Calu3 (cell line): ENCODE measurements at regions not wholly inside any gene's neighbourhood (a gene's known extent, or its start where the extent isn't known, plus 50 kb on each side); places are given as distances from the start of the nearest gene placed in this dataset.

Experiments used
- BruUV-seq: library from RNA; stranded (reverse); fragments of 400-500 nt; replicated peaks from 2 replicates; lab custom pipeline; 2021; lab: Mats Ljungman, UMichigan
- CTCF ChIA-PET: fragments of 300-600 bp; sonication (Branson Sonifier 250); formaldehyde crosslinking; loops from one replicate; lab custom pipeline; 2022; ENCODE audit warnings: antibody characterized with exemption; lab: Charles Lee
- DNase-seq: peaks from one replicate; pipeline ENCODE4 v3.0.0; 2022
- H3K27ac Mint-ChIP-seq: one replicate; pipeline ENCODE4 v1.8.0; 2022; ENCODE audit warnings: mixed read lengths; ENCODE audit not compliant: unreplicated experiment
- H3K27me3 Mint-ChIP-seq: one replicate; pipeline ENCODE4 v1.8.0; 2022; ENCODE audit warnings: mixed read lengths; ENCODE audit not compliant: unreplicated experiment
- H3K36me3 Mint-ChIP-seq: one replicate; pipeline ENCODE4 v1.8.0; 2022; ENCODE audit warnings: mild to moderate bottlenecking, moderate library complexity, mixed read lengths; ENCODE audit not compliant: insufficient read depth, unreplicated experiment
- H3K4me1 Mint-ChIP-seq: one replicate; pipeline ENCODE4 v1.8.0; 2022; ENCODE audit warnings: mild to moderate bottlenecking, low read depth, mixed read lengths; ENCODE audit not compliant: unreplicated experiment
- H3K4me3 Mint-ChIP-seq: one replicate; pipeline ENCODE4 v1.8.0; 2022; ENCODE audit warnings: mild to moderate bottlenecking, low read depth, moderate library complexity, mixed read lengths; ENCODE audit not compliant: unreplicated experiment
- H3K9me3 Mint-ChIP-seq: one replicate; pipeline ENCODE4 v1.8.0; 2022; ENCODE audit warnings: low read depth, mixed read lengths; ENCODE audit not compliant: unreplicated experiment
- intact Hi-C: fragments of 100-400 bp; cut with micrococcal nuclease; formaldehyde crosslinking; loops from one replicate; pipeline ENCODE4 v1.10.0; 2022; ENCODE audit not compliant: unreplicated experiment
- TF ChIP-seq, protein P1 (sequence below): fragments of 200-600 bp; IDR thresholded peaks from one replicate; pipeline ENCODE4 v1.8.0; 2022; ENCODE audit warnings: antibody characterized with exemption; ENCODE audit not compliant: unreplicated experiment

DNA sequence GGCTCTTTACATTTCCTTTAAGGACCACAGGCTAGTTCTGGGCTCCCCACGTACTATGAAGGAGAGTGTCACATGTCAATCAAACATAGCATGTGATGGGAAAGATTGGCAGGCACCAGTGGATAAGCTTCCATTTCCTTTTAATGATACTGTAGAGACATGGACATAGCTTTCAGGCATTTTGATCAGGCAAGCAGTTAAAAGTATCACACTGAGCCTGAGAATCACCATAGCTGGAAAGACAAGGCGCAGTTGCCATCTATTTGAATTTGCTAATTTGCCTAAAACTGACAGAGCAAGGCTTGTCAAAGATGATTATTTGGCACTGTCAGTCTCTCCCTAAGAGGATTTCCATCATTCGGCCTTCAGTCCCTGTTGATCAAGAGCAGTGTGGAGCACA is 263.4 kb upstream of the TAC1 start:
- H3K4me3 Mint-ChIP-seq: no peak overlapping the region
- no peaks in the 10 kb centered on the region for H3K9me3 Mint-ChIP-seq
- H3K27ac Mint-ChIP-seq: no peak overlapping the region
- CTCF ChIA-PET: no interaction called here
- H3K4me1 Mint-ChIP-seq: no peaks in the 10 kb centered on the region
- no peak for DNase-seq
- TF ChIP-seq, protein P1, sequence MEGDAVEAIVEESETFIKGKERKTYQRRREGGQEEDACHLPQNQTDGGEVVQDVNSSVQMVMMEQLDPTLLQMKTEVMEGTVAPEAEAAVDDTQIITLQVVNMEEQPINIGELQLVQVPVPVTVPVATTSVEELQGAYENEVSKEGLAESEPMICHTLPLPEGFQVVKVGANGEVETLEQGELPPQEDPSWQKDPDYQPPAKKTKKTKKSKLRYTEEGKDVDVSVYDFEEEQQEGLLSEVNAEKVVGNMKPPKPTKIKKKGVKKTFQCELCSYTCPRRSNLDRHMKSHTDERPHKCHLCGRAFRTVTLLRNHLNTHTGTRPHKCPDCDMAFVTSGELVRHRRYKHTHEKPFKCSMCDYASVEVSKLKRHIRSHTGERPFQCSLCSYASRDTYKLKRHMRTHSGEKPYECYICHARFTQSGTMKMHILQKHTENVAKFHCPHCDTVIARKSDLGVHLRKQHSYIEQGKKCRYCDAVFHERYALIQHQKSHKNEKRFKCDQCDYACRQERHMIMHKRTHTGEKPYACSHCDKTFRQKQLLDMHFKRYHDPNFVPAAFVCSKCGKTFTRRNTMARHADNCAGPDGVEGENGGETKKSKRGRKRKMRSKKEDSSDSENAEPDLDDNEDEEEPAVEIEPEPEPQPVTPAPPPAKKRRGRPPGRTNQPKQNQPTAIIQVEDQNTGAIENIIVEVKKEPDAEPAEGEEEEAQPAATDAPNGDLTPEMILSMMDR: no peak
- BruUV-seq: no TSS peak
- intact Hi-C loops: no loop called here
- peaks cover 45% of the 10 kb centered on the region for H3K27me3 Mint-ChIP-seq
- H3K36me3 Mint-ChIP-seq: no peaks in the 10 kb centered on the region

DNA sequence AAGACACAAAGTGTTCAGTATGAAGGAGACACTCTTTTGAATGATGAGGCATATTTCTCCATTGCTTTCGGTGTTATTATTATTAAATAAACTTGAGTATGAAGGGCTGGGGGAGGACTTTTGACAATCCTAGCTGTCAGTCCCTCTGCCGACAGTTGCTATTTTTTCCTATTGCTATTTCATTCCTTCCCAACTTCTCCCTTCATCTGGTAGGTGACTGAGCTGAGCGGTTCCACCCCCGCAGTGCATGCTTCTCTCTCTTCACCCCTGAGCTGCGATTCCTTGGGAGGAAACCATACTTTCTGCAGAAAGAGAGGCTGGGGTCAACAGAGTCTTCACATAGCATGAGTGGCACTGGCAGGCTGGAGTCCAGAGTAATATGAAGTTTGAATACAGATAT is 261.2 kb upstream of the TAC1 start:
- intact Hi-C loops: no loop called here
- H3K36me3 Mint-ChIP-seq: no peaks in the 10 kb centered on the region
- H3K9me3 Mint-ChIP-seq: no peaks in the 10 kb centered on the region
- no peaks in the 10 kb centered on the region for H3K4me1 Mint-ChIP-seq
- CTCF ChIA-PET: no interaction called here
- H3K4me3 Mint-ChIP-seq: no peak overlapping the region
- H3K27me3 Mint-ChIP-seq: peaks cover 45% of the 10 kb centered on the region
- no TSS peak for BruUV-seq
- H3K27ac Mint-ChIP-seq: no peak overlapping the region
- DNase-seq: no peak
- TF ChIP-seq, protein P1: no peak

DNA sequence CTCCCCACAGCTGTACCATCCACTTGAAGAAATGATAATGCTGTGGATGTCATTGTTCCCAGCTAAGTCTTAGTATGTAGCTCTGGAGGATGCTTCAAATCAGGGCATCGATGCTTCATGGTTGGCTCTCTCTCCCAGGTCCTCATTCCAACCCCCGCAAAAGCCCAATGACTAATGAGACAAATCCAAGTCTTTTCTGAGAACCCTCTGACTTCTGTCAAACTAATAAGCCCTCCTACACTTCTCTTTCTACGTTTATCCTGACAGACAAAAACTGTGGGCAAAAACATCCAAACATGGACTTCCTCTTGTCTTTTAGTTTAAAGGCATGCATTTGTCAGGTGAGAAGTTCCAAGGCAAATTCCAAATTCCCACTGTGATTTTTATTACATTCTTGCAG is 260.4 kb upstream of the TAC1 start:
- no peak overlapping the region for H3K4me3 Mint-ChIP-seq
- intact Hi-C loops: no loop called here
- no peaks in the 10 kb centered on the region for H3K4me1 Mint-ChIP-seq
- TF ChIP-seq, protein P1: no peak
- CTCF ChIA-PET: no interaction called here
- peaks cover 41% of the 10 kb centered on the region for H3K27me3 Mint-ChIP-seq
- no TSS peak for BruUV-seq
- no peaks in the 10 kb centered on the region for H3K9me3 Mint-ChIP-seq
- H3K27ac Mint-ChIP-seq: no peak overlapping the region
- H3K36me3 Mint-ChIP-seq: no peaks in the 10 kb centered on the region
- no peak for DNase-seq

DNA sequence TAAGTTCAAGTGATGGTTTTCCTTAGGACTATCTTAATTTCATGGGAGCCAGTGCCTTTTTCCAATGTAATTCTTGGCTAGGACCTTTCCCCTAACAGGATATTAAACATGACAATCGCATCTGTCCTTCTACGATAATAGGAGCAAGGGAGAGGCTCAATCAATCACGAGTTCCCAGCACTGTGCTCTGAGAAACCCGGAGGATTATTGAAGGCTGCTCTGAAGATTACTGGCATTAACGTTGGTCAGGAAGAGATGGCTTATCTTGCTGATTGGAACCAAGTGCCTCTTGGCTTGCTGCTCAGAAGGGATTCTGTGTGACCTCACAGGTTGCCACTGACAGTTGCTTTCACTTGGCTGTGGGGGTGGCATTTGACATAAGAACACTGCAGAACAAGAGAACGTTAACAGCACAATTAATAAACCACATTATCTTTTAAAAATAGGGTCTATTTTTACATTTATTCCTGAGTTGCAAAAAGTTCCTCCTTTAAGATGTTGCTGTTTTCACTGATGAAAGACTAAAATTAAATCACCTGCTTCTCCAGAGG is 252.1 kb upstream of the TAC1 start:
- CTCF ChIA-PET: no interaction called here
- Mint-ChIP-seq H3K27ac (no peak overlapping the region), H3K36me3 (no peaks in the 10 kb centered on the region), H3K27me3 (peaks cover 14% of the 10 kb centered on the region), H3K4me1 (no peaks in the 10 kb centered on the region), H3K4me3 (no peak overlapping the region), H3K9me3 (no peaks in the 10 kb centered on the region)
- intact Hi-C loops: no loop called here
- no peak for DNase-seq
- TF ChIP-seq, protein P1: no peak
- no TSS peak for BruUV-seq
